HL-60 (cell line): ENCODE measurements at regions not wholly inside any gene's neighbourhood (a gene's known extent, or its start where the extent isn't known, plus 50 kb on each side); places are given as distances from the start of the nearest gene placed in this dataset.

Source experiments
- POLR2AphosphoS5 ChIP-seq: IDR thresholded peaks from 2 replicates; pipeline ENCODE4 v1.6.1; 2012; ENCODE audit warnings: low read depth
- TF ChIP-seq, protein P1 (sequence below): IDR thresholded peaks from one replicate; pipeline ENCODE4 v1.5.1; 2011; ENCODE audit warnings: low read length, control low read depth, inconsistent platforms; ENCODE audit not compliant: insufficient read depth
- TF ChIP-seq, protein P2 (sequence below): IDR thresholded peaks from 2 replicates; pipeline ENCODE4 v1.6.1; 2012; ENCODE audit warnings: low read depth; ENCODE audit not compliant: insufficient replicate concordance

GRCh38 chr5:15993919-15994318, 185.7 kb downstream of the MARCHF11 start:
- TF ChIP-seq, protein P1, sequence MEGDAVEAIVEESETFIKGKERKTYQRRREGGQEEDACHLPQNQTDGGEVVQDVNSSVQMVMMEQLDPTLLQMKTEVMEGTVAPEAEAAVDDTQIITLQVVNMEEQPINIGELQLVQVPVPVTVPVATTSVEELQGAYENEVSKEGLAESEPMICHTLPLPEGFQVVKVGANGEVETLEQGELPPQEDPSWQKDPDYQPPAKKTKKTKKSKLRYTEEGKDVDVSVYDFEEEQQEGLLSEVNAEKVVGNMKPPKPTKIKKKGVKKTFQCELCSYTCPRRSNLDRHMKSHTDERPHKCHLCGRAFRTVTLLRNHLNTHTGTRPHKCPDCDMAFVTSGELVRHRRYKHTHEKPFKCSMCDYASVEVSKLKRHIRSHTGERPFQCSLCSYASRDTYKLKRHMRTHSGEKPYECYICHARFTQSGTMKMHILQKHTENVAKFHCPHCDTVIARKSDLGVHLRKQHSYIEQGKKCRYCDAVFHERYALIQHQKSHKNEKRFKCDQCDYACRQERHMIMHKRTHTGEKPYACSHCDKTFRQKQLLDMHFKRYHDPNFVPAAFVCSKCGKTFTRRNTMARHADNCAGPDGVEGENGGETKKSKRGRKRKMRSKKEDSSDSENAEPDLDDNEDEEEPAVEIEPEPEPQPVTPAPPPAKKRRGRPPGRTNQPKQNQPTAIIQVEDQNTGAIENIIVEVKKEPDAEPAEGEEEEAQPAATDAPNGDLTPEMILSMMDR: no peak
- TF ChIP-seq, protein P2, sequence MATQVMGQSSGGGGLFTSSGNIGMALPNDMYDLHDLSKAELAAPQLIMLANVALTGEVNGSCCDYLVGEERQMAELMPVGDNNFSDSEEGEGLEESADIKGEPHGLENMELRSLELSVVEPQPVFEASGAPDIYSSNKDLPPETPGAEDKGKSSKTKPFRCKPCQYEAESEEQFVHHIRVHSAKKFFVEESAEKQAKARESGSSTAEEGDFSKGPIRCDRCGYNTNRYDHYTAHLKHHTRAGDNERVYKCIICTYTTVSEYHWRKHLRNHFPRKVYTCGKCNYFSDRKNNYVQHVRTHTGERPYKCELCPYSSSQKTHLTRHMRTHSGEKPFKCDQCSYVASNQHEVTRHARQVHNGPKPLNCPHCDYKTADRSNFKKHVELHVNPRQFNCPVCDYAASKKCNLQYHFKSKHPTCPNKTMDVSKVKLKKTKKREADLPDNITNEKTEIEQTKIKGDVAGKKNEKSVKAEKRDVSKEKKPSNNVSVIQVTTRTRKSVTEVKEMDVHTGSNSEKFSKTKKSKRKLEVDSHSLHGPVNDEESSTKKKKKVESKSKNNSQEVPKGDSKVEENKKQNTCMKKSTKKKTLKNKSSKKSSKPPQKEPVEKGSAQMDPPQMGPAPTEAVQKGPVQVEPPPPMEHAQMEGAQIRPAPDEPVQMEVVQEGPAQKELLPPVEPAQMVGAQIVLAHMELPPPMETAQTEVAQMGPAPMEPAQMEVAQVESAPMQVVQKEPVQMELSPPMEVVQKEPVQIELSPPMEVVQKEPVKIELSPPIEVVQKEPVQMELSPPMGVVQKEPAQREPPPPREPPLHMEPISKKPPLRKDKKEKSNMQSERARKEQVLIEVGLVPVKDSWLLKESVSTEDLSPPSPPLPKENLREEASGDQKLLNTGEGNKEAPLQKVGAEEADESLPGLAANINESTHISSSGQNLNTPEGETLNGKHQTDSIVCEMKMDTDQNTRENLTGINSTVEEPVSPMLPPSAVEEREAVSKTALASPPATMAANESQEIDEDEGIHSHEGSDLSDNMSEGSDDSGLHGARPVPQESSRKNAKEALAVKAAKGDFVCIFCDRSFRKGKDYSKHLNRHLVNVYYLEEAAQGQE: no peak
- TF ChIP-seq POLR2AphosphoS5: no peak
